GM18873 (cell line): ENCODE measurements at regions not wholly inside any gene's neighbourhood (a gene's known extent, or its start where the extent isn't known, plus 50 kb on each side); places are given as distances from the start of the nearest gene placed in this dataset.
"Not testable (repeated sequence)": the region's sequence is repeated elsewhere in the genome, so short reads cannot be mapped to it uniquely, and the experiment has no call there.

Experiments
- ATAC-seq: cut with Tn5 transposase; IDR thresholded peaks from one replicate; pipeline ENCODE4 v1.9.1; 2021; ENCODE audit warnings: mild to moderate bottlenecking, moderate library complexity, moderate number of reproducible peaks; ENCODE audit not compliant: unreplicated experiment, low FRiP score

DNA sequence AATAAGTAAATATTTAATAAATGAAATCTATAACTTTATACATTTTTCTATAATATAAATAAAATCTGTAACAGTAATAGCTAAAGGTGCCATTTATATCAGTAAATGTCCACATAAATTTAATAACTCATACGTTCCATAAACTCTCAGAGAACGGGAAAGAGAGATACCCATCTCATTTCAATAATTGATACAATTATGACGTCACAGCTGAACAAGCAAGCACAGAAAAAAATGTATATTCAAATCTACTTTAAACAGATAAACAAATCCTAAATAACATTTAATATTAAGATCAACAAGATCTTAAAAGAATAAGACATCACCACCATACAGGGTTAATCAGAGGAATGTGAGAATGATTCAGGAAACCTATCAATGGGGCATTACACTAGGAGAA lies 1136.5 kb downstream of the TBC1D22A start:
- ATAC-seq, result no peak

GRCh38 chr22:47891609-47892008 lies 1129.2 kb downstream of the TBC1D22A start:
- ATAC-seq, result no peak

- no peak for ATAC-seq
Observed at GRCh38 chr22:47888817-47889216, 1126.4 kb downstream of the TBC1D22A start.

GRCh38 chr22:47884775-47885174 lies 1122.3 kb downstream of the TBC1D22A start:
- no peak for ATAC-seq

GRCh38 chr22:47884200-47884599 lies 1121.8 kb downstream of the TBC1D22A start:
- ATAC-seq, result no peak

GRCh38 chr22:47883757-47884156 lies 1121.3 kb downstream of the TBC1D22A start:
- ATAC-seq, result no peak

DNA sequence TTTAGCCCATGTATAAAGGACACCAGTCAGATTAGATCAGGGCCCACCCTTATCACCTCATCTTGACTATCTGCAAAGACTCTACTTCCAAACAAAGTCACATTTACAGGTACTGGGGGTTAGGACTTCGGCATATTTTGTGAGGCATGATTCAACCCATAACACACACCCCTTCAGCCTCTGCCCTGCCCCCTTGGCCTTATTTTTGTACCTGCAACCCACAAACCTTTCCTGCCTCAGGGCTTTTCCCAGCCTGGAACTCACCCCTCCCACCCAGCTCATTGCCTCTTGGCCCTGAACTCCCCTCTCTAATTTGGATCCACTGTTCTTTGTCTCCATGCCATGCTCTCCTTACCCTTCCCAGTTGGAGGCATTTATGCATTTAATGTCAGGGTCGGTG lies 1116.9 kb downstream of the TBC1D22A start:
- no peak for ATAC-seq

- no peak for ATAC-seq
Observed at GRCh38 chr22:47878460-47878859, 1116.0 kb downstream of the TBC1D22A start.

GRCh38 chr22:47872761-47873535 lies 1110.5 kb downstream of the TBC1D22A start:
- ATAC-seq, result no peak

DNA sequence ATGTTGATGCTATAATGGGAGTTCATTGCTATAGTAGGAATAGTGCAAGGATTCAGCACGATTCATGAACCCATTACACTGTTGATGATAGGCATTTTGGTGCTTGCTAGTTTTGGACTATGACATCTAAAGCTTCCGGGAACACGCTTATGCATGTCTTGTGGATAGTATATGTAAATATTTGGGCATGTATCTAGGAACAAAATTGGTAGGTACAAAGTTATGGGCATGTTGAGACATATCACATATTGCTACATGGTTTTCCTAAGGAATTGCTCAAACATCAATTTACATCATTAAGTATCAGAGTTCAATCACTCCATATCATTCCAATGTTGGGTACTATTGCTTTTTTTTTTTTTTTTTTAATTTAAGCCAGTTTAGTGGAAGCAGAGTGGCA lies 1103.2 kb downstream of the TBC1D22A start:
- ATAC-seq, result no peak

- no peak for ATAC-seq
Observed at GRCh38 chr22:47862394-47862793, 1099.9 kb downstream of the TBC1D22A start.

DNA sequence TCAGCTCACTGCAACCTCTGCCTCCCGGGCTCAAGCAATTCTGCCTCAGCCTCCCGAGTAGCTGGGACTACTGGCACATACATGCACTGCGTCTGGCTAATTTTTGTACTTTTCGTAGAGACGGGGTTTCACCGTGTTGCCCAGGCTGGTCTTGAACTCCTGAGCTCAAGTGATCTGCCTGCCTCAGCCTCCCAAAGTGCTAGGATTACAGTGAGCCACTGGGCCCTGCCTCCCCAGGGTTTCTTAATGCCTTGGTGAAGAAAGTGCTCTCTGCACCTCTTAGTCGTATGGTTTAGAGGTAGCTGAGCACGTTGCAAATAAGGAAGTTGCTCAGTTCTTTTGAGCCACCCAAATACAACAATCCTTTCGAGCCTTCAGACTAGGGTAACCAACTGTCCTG lies 1098.5 kb downstream of the TBC1D22A start:
- not testable (repeated sequence) for ATAC-seq

DNA sequence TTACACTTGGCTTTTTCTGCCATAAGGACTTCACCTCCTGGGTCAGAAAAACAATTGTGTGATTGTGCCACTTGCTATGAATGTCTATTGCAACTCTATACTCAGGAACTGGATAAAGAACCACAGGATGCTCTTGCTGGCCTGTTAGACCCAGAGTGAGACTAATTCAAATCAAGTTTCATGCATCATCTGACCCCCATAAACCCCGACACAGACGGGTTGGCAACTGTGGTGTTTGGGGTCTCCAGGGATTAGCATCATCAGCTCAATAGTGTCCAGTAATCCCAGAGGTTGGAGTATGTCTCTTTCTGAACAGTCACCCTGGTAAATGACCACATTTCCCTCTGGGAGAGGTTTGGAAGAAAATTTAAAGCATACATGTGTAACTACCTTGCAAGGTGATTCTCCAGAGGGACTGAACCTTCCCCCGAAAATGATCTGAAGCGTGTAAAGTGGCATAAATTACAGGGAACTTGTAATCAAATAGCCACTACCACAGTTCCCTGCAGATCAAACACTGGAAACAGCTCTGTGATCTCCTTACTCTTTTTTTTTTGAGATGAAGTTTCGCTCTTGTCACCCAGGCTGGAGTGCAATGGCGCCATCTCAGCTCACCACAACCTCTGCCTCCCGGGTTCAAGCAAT lies 1097.6 kb downstream of the TBC1D22A start:
- ATAC-seq, result no peak

GRCh38 chr22:47858773-47859306 lies 1096.4 kb downstream of the TBC1D22A start:
- ATAC-seq, result no peak

DNA sequence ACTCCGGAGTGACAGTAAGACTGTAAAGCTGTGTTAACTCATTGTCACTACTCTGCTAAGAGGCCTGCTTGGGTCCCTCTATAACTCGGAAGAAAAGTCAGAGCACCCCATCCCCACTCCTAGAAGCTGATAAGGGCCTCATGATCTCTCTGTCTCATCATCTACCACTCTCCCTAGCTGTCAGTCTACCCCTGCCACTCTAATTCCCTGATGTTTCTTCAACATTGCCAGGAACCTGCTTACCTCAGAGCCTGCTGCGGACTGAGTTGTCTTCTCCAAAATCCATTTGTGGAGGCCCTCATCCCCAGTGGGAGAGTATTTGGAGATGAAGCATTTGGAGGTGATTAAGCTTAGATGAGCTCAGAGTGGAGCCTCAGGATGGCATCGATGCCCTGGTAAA lies 1092.2 kb downstream of the TBC1D22A start:
- no peak for ATAC-seq

GRCh38 chr22:47854251-47854650 lies 1091.8 kb downstream of the TBC1D22A start:
- no peak for ATAC-seq

DNA sequence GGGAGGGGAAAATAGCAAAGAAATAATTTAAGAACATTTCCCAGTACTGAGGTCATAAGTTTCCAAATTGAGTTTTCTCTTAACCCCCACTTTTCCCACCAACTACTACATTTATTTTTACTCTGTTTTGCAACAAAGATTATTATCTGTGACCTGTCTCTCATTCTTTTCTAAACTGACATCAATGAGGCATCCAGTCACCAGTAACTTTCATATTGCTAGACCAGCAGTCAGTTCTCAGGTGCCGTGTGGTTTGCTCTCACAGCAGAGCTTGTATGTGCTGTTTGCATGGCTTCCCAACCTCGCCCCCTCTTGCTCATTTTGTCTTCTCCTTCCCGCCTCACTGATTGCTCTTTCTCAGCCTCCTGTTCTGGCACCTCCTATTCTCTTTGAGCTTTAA lies 1091.3 kb downstream of the TBC1D22A start:
- no peak for ATAC-seq

DNA sequence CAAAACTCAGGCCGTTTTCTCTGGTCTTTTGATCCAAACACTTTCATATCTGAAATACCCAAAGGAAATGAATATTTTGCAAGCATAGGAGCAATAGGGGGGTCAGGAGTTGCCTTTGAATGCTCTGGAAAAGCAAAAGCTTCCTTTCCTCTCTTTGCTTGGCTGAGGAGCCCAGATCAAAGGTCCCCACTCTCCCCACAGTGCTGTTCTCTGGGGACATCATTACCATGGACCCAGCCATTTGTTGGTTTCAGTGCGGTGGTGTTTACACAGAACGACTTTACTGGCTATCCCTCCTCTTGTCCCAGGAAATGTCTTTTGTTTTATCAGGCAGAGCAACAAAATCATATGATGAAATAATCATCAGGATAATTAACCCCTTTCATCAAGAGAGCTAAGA lies 1089.1 kb downstream of the TBC1D22A start:
- ATAC-seq, result no peak

DNA sequence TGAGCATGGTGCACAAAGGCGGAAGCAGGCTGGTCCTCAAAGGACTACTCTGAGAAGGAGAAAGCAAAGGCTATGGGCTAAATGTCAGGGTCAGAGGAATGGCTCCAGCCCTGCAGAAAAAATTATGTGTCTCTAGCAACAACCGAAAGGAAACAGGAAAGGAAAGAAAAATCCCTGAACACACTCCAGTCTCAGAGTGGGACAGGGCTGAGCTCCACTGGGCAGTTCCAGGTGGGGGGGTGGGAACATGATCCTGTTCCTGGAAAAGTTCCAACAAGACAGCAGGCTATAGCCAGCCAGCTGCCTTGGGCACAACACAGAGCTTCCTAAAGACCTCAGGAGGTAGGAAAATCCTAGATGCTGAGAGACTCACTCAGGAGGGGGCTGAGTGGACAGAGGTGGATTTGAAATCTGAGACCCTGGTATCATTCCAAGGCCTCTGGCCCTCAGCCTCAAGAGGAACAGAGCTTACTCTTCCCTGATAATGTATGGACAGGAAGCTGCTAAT lies 1088.2 kb downstream of the TBC1D22A start:
- ATAC-seq, result no peak

GRCh38 chr22:47849576-47849975 lies 1087.1 kb downstream of the TBC1D22A start:
- no peak for ATAC-seq

DNA sequence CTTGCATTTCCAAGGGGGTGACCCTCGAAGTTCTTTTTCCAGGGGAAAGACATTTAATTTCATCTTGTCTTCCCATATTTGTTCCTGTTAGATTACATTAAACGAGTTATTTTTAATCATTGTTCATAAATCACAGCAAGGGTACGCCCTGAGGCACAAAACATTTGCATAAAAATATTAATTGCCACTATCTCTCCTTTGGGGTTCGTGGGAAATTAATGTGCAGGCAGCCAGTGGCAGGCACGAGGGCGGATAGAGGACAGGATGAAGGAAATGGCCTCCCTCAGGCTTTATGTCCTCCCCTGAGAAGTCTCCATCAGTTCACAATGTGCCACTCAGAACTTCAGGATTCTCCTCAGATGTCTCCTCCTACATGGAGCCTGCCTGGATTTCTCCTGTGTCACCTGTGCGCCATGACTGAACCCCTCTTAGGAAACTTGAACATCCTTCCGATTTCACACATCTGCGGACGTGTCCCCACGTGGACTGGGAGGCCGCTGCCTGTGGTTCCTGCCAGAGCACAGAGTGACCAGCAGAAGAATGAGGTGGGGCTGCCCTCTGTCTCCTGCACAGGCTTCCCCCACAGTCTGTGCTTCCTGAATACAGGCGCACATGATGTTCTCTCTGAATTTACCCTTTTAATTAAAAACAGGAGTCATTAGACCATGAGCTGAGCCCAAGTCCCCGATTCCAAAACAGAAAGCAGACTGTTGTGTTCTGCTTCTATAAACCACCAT lies 1085.9 kb downstream of the TBC1D22A start:
- ATAC-seq, result no peak
